GM11168 (cell line): ENCODE measurements at regions not wholly inside any gene's neighbourhood (a gene's known extent, or its start where the extent isn't known, plus 50 kb on each side); places are given as distances from the start of the nearest gene placed in this dataset.

Experiments used
- in situ Hi-C: fragments of 300-500 bp; cut with MboI; formaldehyde crosslinking; loops from one replicate; pipeline ENCODE4 v1.12.0; 2022; ENCODE audit warnings: low sequenced_read_pairs; ENCODE audit not compliant: unreplicated experiment

GRCh38 chr18:55779691-55780585, 191.9 kb upstream of the TCF4 start:
- in situ Hi-C loops: loop anchor here (25.0 kb wide), 1 partner anchor 368 kb away; no protein-coding TSS in a partner anchor

- in situ Hi-C loops: loop anchor here (25.0 kb wide), 1 partner anchor 367 kb away; no protein-coding TSS in a partner anchor
Observed at GRCh38 chr18:55778788-55779690, 191.0 kb upstream of the TCF4 start.

GRCh38 chr18:55777666-55778304, 189.8 kb upstream of the TCF4 start:
- in situ Hi-C loops: loop anchor here (25.0 kb wide), 1 partner anchor 365 kb away; no protein-coding TSS in a partner anchor

- in situ Hi-C loops: loop anchor here (25.0 kb wide), 1 partner anchor 364 kb away; no protein-coding TSS in a partner anchor
Observed at GRCh38 chr18:55775972-55776371, 188.0 kb upstream of the TCF4 start.

- in situ Hi-C loops: no loop called here
Observed at GRCh38 chr18:55774505-55774904, 186.5 kb upstream of the TCF4 start.

- in situ Hi-C loops: no loop called here
Observed at GRCh38 chr18:55768255-55768654, 180.3 kb upstream of the TCF4 start.

GRCh38 chr18:55764386-55764785, 176.4 kb upstream of the TCF4 start:
- in situ Hi-C loops: no loop called here

GRCh38 chr18:55763805-55764204, 175.8 kb upstream of the TCF4 start:
- in situ Hi-C loops: no loop called here

- in situ Hi-C loops: no loop called here
Observed at GRCh38 chr18:55763298-55763697, 175.3 kb upstream of the TCF4 start.

GRCh38 chr18:55762424-55762823, 174.4 kb upstream of the TCF4 start:
- in situ Hi-C loops: no loop called here

GRCh38 chr18:55753643-55754263, 165.8 kb upstream of the TCF4 start:
- in situ Hi-C loops: no loop called here

- in situ Hi-C loops: no loop called here
Observed at GRCh38 chr18:55751476-55751875, 163.5 kb upstream of the TCF4 start.

GRCh38 chr18:55748227-55748738, 160.3 kb upstream of the TCF4 start:
- in situ Hi-C loops: no loop called here

- in situ Hi-C loops: no loop called here
Observed at GRCh38 chr18:55744206-55744605, 156.2 kb upstream of the TCF4 start.

- in situ Hi-C loops: no loop called here
Observed at GRCh38 chr18:55743736-55744135, 155.7 kb upstream of the TCF4 start.

GRCh38 chr18:55743133-55743532, 155.1 kb upstream of the TCF4 start:
- in situ Hi-C loops: no loop called here

- in situ Hi-C loops: no loop called here
Observed at GRCh38 chr18:55739488-55739887, 151.5 kb upstream of the TCF4 start.

- in situ Hi-C loops: no loop called here
Observed at GRCh38 chr18:55738483-55739114, 150.6 kb upstream of the TCF4 start.

GRCh38 chr18:55737781-55738468, 149.9 kb upstream of the TCF4 start:
- in situ Hi-C loops: no loop called here
